Uterus (tissue), 3 donors: ENCODE measurements at regions not wholly inside any gene's neighbourhood (a gene's known extent, or its start where the extent isn't known, plus 50 kb on each side); places are given as distances from the start of the nearest gene placed in this dataset.
"Not testable (repeated sequence)": the region's sequence is repeated elsewhere in the genome, so short reads cannot be mapped to it uniquely, and the experiment has no call there.

Source experiments
- DNase-seq, 2 donors: peaks; one replicate each; pipeline ENCODE4 v3.0.0-alpha.2; 2019 to 2020
- H3K27ac ChIP-seq, 2 donors: fragments of 200-600 bp; sonication (generic); 1 replicate in 1 of 2; 2 replicates in 1 of 2; pipeline ENCODE4 v1.5.1; 2016 to 2018
- H3K27me3 ChIP-seq, 2 donors: fragments of 200-600 bp; sonication (generic); one replicate each; pipeline ENCODE4 v1.5.1; 2018 to 2019; ENCODE audit warnings: control low read depth in 1 of 2
- H3K36me3 ChIP-seq, 2 donors: fragments of 200-600 bp; sonication (generic); one replicate each; pipeline ENCODE4 v1.5.1; 2019; ENCODE audit warnings: control low read depth in 1 of 2
- H3K4me1 ChIP-seq, 2 donors: fragments of 200-600 bp; sonication (generic); one replicate each; pipeline ENCODE4 v1.5.1; 2018 to 2019; ENCODE audit warnings: control low read depth in 1 of 2
- H3K4me3 ChIP-seq, 2 donors: fragments of 200-600 bp; sonication (generic); 1 replicate in 1 of 2; 2 replicates in 1 of 2; pipeline ENCODE4 v1.5.1; 2018 to 2019; ENCODE audit warnings: mild to moderate bottlenecking in 1 of 2
- H3K9me3 ChIP-seq, 2 donors: fragments of 200-600 bp; sonication (generic); one replicate each; pipeline ENCODE4 v1.5.1; 2019; ENCODE audit warnings: control low read depth in 1 of 2
- CTCF ChIP-seq, 4 experiments: fragments of 200-600 bp in 2 of 4; fragments of 450-650 bp in 2 of 4; sonication (generic) in 2 of 4; IDR thresholded peaks; one replicate each; pipeline ENCODE4 v1.5.1; 2016 to 2019; ENCODE audit warnings: antibody characterized with exemption in 4 of 4, mild to moderate bottlenecking in 2 of 4, moderate library complexity in 1 of 4
- POLR2A ChIP-seq, 2 donors: fragments of 450-650 bp; IDR thresholded peaks; one replicate each; pipeline ENCODE4 v1.6.1; 2016; ENCODE audit warnings: antibody characterized with exemption in 2 of 2, mild to moderate bottlenecking in 1 of 2, moderate library complexity in 1 of 2
- intact Hi-C: fragments of 100-400 bp; cut with DNase I; formaldehyde crosslinking; loops from one replicate; pipeline ENCODE4 v1.15.1; 2023; ENCODE audit warnings: low total_unique reads
- donor health status: DM: yes; HTN: yes; CAD: no.

GRCh38 chrX:104482757-104483156 lies 83.2 kb upstream of the IL1RAPL2 start:
- H3K27ac ChIP-seq: no peak overlapping the region
- H3K27me3 ChIP-seq: peaks cover 0 to 10% of the 10 kb centered on the region in 2 donors
- no peaks in the 10 kb centered on the region for H3K4me1 ChIP-seq
- H3K4me3 ChIP-seq: no peak overlapping the region
- no peak for DNase-seq
- intact Hi-C loops: no loop called here
- H3K9me3 ChIP-seq: no peaks in the 10 kb centered on the region
- TF ChIP-seq CTCF (IDR thresholded peaks at IDR 0.05) (no peak), POLR2A (IDR thresholded peaks at IDR 0.05) (no peak)
- no peaks in the 10 kb centered on the region for H3K36me3 ChIP-seq

- DNase-seq: no peak
- intact Hi-C loops: no loop called here
- no peak overlapping the region for H3K4me3 ChIP-seq
- H3K4me1 ChIP-seq: no peaks in the 10 kb centered on the region
- TF ChIP-seq CTCF (IDR thresholded peaks at IDR 0.05): no peak
- TF ChIP-seq POLR2A (IDR thresholded peaks at IDR 0.05): no peak
- H3K9me3 ChIP-seq: no peaks in the 10 kb centered on the region
- no peak overlapping the region for H3K27ac ChIP-seq
- H3K36me3 ChIP-seq: no peaks in the 10 kb centered on the region
- H3K27me3 ChIP-seq: no peaks in the 10 kb centered on the region
Measured at GRCh38 chrX:104469771-104470170, 96.2 kb upstream of the IL1RAPL2 start.

- Histone ChIP-seq H3K27ac (no peak overlapping the region), H3K27me3 (no peaks in the 10 kb centered on the region)
Measured at GRCh38 chrX:104459796-104460195, 106.2 kb upstream of the IL1RAPL2 start.

GRCh38 chrX:104457130-104457529 lies 108.9 kb upstream of the IL1RAPL2 start:
- H3K4me3 ChIP-seq, intact Hi-C loops, H3K27me3 ChIP-seq, H3K36me3 ChIP-seq, H3K27ac ChIP-seq, DNase-seq, H3K4me1 ChIP-seq, H3K9me3 ChIP-seq: not testable (repeated sequence)

More at GRCh38 chrX:104459796-104460195, 106.2 kb upstream of the IL1RAPL2 start:
- Histone ChIP-seq H3K4me3 (no peak overlapping the region), H3K36me3 (no peaks in the 10 kb centered on the region), H3K9me3 (no peaks in the 10 kb centered on the region), H3K4me1 (no peaks in the 10 kb centered on the region)
- intact Hi-C loops: no loop called here
- no peak for TF ChIP-seq CTCF (IDR thresholded peaks at IDR 0.05)
- no peak for TF ChIP-seq POLR2A (IDR thresholded peaks at IDR 0.05)
- DNase-seq: no peak

- TF ChIP-seq POLR2A (IDR thresholded peaks at IDR 0.05) (no peak), CTCF (IDR thresholded peaks at IDR 0.05) (no peak)
- H3K27me3 ChIP-seq: no peaks in the 10 kb centered on the region
- no peaks in the 10 kb centered on the region for H3K9me3 ChIP-seq
- H3K36me3 ChIP-seq: no peaks in the 10 kb centered on the region
- no peak overlapping the region for H3K4me3 ChIP-seq
- DNase-seq: no peak
- intact Hi-C loops: no loop called here
- H3K27ac ChIP-seq: no peak overlapping the region
- no peaks in the 10 kb centered on the region for H3K4me1 ChIP-seq
Measured at GRCh38 chrX:104450316-104450715, 115.7 kb upstream of the IL1RAPL2 start.

- no peaks in the 10 kb centered on the region for H3K27me3 ChIP-seq
- intact Hi-C loops: no loop called here
- no peak overlapping the region for H3K4me3 ChIP-seq
- H3K27ac ChIP-seq: no peak overlapping the region
- H3K36me3 ChIP-seq: no peaks in the 10 kb centered on the region
- H3K9me3 ChIP-seq: no peaks in the 10 kb centered on the region
- TF ChIP-seq POLR2A (IDR thresholded peaks at IDR 0.05) (no peak), CTCF (IDR thresholded peaks at IDR 0.05) (no peak)
- no peaks in the 10 kb centered on the region for H3K4me1 ChIP-seq
- DNase-seq: no peak
Measured at GRCh38 chrX:104445591-104445990, 120.4 kb upstream of the IL1RAPL2 start.
